Bronchial epithelial cell (primary cell): ENCODE measurements at regions not wholly inside any gene's neighbourhood (a gene's known extent, or its start where the extent isn't known, plus 50 kb on each side); places are given as distances from the start of the nearest gene placed in this dataset.

Source experiments
- DNase-seq: peaks from one replicate; pipeline ENCODE4 v3.0.0-alpha.2; 2010; ENCODE audit warnings: low read depth
- FAIRE-seq: peaks from 2 replicates; lab custom pipeline; 2011; peaks lifted over from hg19 to GRCh38; lab: Jason Lieb, UNC
- H3K27me3 ChIP-seq: 2 replicates; pipeline ENCODE4 v1.5.1; 2011; ENCODE audit warnings: low read length; ENCODE audit not compliant: control insufficient read depth, insufficient read depth
- H3K36me3 ChIP-seq: 2 replicates; pipeline ENCODE4 v1.5.1; 2011; ENCODE audit warnings: low read length; ENCODE audit not compliant: control insufficient read depth, insufficient read depth
- H3K4me3 ChIP-seq: 2 replicates; pipeline ENCODE4 v1.5.1; 2011; ENCODE audit warnings: mild to moderate bottlenecking, low read depth, low read length, control low read depth
- CTCF ChIP-seq: IDR thresholded peaks from 2 replicates; pipeline ENCODE4 v1.5.1; 2011; ENCODE audit warnings: mild to moderate bottlenecking, moderate library complexity, low read length, control low read depth, inconsistent platforms; ENCODE audit not compliant: insufficient read depth, severe bottlenecking

- no peak for FAIRE-seq
- Histone ChIP-seq H3K4me3 (no peak overlapping the region), H3K36me3 (no peaks in the 10 kb centered on the region), H3K27me3 (no peaks in the 10 kb centered on the region)
- no peak for DNase-seq
- no peak for TF ChIP-seq CTCF
These were observed 59.4 kb upstream of the ABCB5 start for GRCh38 chr7:20556091-20556490.

- FAIRE-seq (no peak), DNase-seq (no peak)
- H3K36me3 ChIP-seq: no peaks in the 10 kb centered on the region
- H3K4me3 ChIP-seq: no peak overlapping the region
- H3K27me3 ChIP-seq: no peaks in the 10 kb centered on the region
- TF ChIP-seq CTCF: no peak
These were observed 58.4 kb upstream of the ABCB5 start for GRCh38 chr7:20557116-20557515.

GRCh38 chr7:20558963-20559716, 56.3 kb upstream of the ABCB5 start:
- DNase-seq (no peak), FAIRE-seq (no peak)
- no peaks in the 10 kb centered on the region for H3K27me3 ChIP-seq
- no peaks in the 10 kb centered on the region for H3K36me3 ChIP-seq
- no peak overlapping the region for H3K4me3 ChIP-seq
- no peak for TF ChIP-seq CTCF

GRCh38 chr7:20559883-20560282, 55.6 kb upstream of the ABCB5 start:
- no peak for FAIRE-seq
- TF ChIP-seq CTCF: no peak
- Histone ChIP-seq H3K36me3 (no peaks in the 10 kb centered on the region), H3K4me3 (no peak overlapping the region), H3K27me3 (no peaks in the 10 kb centered on the region)
- DNase-seq: no peak

GRCh38 chr7:20560325-20561180, 54.9 kb upstream of the ABCB5 start:
- FAIRE-seq (no peak), DNase-seq (no peak)
- TF ChIP-seq CTCF: no peak
- Histone ChIP-seq H3K27me3 (no peaks in the 10 kb centered on the region), H3K36me3 (no peaks in the 10 kb centered on the region), H3K4me3 (no peak overlapping the region)
